Rectal smooth muscle tissue (tissue), 1 donor: ENCODE measurements at regions not wholly inside any gene's neighbourhood (a gene's known extent, or its start where the extent isn't known, plus 50 kb on each side); places are given as distances from the start of the nearest gene placed in this dataset.

ENCODE experiments used
- H3K27ac ChIP-seq: one replicate; pipeline ENCODE4 v1.7.0; 2013; ENCODE audit warnings: low read depth, low read length, inconsistent platforms
- H3K27me3 ChIP-seq: one replicate; pipeline ENCODE4 v1.7.0; 2013; ENCODE audit warnings: low read length; ENCODE audit not compliant: control insufficient read depth, insufficient read depth
- H3K36me3 ChIP-seq: one replicate; pipeline ENCODE4 v1.7.0; 2013; ENCODE audit warnings: low read length; ENCODE audit not compliant: control insufficient read depth, insufficient read depth
- H3K4me1 ChIP-seq: one replicate; pipeline ENCODE4 v1.7.0; 2013; ENCODE audit warnings: low read length; ENCODE audit not compliant: control insufficient read depth, insufficient read depth
- H3K4me3 ChIP-seq: one replicate; pipeline ENCODE4 v1.7.0; 2013; ENCODE audit warnings: low read length
- H3K9ac ChIP-seq: one replicate; pipeline ENCODE4 v1.7.0; 2013; ENCODE audit warnings: low read length

DNA sequence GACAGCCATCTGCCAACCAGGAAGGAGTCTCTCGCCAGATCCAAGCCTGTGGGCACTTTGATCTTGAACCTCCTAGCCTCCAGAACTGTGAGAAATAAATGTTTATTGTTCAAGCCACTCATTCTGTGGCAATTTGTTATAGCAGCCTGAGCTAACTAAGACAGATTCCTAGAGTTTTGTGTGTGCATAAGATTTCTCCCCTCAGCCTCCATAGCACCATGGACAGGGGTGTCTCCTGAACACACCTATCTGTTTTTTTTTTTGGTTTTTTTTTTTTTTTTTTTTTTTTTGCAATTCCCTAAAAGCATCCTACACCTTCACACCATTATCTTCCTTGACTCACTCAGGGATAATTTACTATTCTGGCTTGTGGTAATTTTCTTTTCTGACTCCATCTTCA is 768.5 kb downstream of the NR2F2 start:
- H3K4me3 ChIP-seq: no peak overlapping the region
- no peak overlapping the region for H3K9ac ChIP-seq
- no peak overlapping the region for H3K27ac ChIP-seq
- no peaks in the 10 kb centered on the region for H3K27me3 ChIP-seq
- H3K4me1 ChIP-seq: no peaks in the 10 kb centered on the region
- no peaks in the 10 kb centered on the region for H3K36me3 ChIP-seq

DNA sequence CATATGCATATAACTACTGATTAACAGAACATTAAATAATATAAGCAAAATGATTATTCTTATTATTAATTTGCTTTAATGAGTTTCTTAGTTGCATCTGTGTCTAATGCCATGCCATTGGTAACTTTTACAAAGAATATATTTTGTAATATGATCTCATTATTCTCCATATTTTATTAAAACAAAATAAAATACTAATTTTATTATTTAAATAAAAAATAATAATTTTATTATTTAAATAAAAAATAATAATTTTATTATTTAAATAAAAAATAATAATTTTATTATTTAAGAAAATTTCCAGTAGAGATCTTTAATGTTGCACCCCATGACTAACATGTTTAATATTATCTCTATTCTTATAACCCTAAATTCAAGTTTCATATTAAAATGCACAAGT is 771.1 kb downstream of the NR2F2 start:
- no peak overlapping the region for H3K9ac ChIP-seq
- no peaks in the 10 kb centered on the region for H3K4me1 ChIP-seq
- H3K27me3 ChIP-seq: no peaks in the 10 kb centered on the region
- H3K36me3 ChIP-seq: no peaks in the 10 kb centered on the region
- no peak overlapping the region for H3K4me3 ChIP-seq
- H3K27ac ChIP-seq: no peak overlapping the region

GRCh38 chr15:97114900-97115760 is 784.6 kb downstream of the NR2F2 start:
- H3K4me1 ChIP-seq: no peaks in the 10 kb centered on the region
- no peak overlapping the region for H3K9ac ChIP-seq
- H3K27ac ChIP-seq: no peak overlapping the region
- no peaks in the 10 kb centered on the region for H3K27me3 ChIP-seq
- H3K36me3 ChIP-seq: no peaks in the 10 kb centered on the region
- H3K4me3 ChIP-seq: no peak overlapping the region

DNA sequence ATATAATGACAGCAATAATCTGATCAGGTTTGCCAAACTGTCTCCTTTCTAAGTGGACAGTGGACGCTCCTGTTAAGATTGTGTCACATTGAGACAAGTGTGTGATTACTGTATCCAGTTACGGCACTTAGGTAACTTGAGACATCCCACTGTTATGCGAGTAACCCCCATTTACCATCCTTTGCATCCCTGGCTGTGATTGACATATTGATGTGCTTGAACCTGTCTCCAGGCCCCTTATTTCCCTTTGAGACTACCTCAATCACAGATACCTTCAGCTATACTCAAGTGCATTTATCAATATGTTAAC is 785.2 kb downstream of the NR2F2 start:
- Histone ChIP-seq H3K4me3 (no peak overlapping the region), H3K4me1 (no peaks in the 10 kb centered on the region), H3K27ac (no peak overlapping the region), H3K9ac (no peak overlapping the region), H3K36me3 (no peaks in the 10 kb centered on the region), H3K27me3 (no peaks in the 10 kb centered on the region)

DNA sequence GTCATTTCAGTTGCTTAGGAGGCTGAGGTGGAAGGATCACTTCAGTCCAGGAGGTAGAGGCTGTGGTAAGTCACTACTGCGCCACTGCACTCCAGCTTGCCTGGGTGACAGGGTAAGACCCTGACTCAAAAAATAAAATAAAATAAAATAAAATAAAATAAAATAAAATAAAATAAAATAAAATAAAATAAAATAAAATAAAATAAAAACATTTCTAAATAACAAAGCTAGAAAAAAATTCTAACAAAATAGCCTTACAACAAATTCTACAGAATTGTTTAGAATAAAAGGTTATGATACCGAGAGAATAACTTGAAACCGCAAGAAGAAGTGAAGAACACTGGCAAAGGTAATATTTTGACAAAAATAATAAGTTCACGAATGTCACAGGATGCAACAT is 794.3 kb downstream of the NR2F2 start:
- Histone ChIP-seq H3K27me3 (no peaks in the 10 kb centered on the region), H3K9ac (no peak overlapping the region), H3K36me3 (no peaks in the 10 kb centered on the region), H3K4me3 (no peak overlapping the region), H3K27ac (no peak overlapping the region), H3K4me1 (no peaks in the 10 kb centered on the region)

DNA sequence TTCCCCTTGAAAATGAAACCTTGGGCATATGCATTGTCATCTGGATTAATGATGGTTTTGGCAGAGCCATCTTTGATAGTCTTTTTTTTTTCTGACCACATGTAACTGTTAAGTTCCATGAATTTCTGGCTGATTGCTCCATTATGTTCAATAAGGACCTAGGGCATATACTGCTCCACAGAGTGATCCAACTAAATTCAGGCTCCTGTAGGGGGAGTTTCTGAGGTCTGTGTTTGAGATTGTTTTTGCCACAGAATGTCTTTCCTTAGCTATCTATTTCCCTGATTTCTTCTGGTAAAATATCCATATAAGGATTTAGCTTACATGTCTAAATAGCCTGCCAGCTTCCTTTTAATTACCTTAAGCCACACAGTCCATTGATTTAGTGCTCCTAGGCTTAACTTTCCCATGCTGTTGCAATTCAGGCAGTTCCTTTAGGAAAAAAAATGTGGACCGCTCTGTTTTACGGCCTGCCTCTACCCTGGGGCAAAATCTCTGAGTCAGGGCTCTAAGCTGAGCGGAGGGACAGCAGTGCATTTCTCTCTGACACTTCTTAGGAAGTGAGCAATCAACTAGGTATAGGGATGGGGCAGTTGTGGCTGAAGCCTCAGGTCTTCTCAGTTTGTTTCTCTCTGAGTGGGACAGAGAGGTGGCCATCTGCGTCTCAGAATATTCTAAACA is 796.2 kb downstream of the NR2F2 start:
- Histone ChIP-seq H3K36me3 (no peaks in the 10 kb centered on the region), H3K27me3 (no peaks in the 10 kb centered on the region), H3K9ac (no peak overlapping the region), H3K27ac (no peak overlapping the region), H3K4me3 (no peak overlapping the region), H3K4me1 (no peaks in the 10 kb centered on the region)

- H3K36me3 ChIP-seq: no peaks in the 10 kb centered on the region
- H3K27me3 ChIP-seq: no peaks in the 10 kb centered on the region
- no peak overlapping the region for H3K9ac ChIP-seq
- no peak overlapping the region for H3K27ac ChIP-seq
- no peak overlapping the region for H3K4me3 ChIP-seq
- no peaks in the 10 kb centered on the region for H3K4me1 ChIP-seq
Measured at GRCh38 chr15:97129674-97130073, 799.2 kb downstream of the NR2F2 start.

- Histone ChIP-seq H3K9ac (no peak overlapping the region), H3K36me3 (no peaks in the 10 kb centered on the region)
Measured at GRCh38 chr15:97140216-97140615, 809.7 kb downstream of the NR2F2 start.

DNA sequence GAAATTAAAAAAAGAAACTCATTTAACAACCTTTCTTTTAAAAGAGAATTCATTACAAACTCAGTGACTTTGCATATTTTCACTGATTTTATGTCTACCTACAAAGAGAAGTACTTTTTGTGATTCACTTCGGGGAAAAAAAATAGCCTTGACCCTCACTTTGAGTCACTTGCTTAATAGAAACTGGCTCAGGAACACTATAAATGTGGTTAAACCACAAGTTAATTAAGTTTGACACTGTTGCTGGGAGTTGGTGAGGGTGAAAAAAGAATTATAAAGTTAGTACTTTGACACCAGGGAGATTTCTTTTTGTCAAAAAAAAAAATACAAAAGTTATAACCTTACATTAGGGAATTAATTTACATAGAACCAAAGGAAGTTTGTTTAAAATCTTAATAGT is 810.9 kb downstream of the NR2F2 start:
- no peak overlapping the region for H3K4me3 ChIP-seq
- no peaks in the 10 kb centered on the region for H3K4me1 ChIP-seq
- H3K27ac ChIP-seq: no peak overlapping the region
- H3K36me3 ChIP-seq: no peaks in the 10 kb centered on the region
- H3K9ac ChIP-seq: no peak overlapping the region
- no peaks in the 10 kb centered on the region for H3K27me3 ChIP-seq

More at GRCh38 chr15:97140216-97140615, 809.7 kb downstream of the NR2F2 start:
- Histone ChIP-seq H3K27me3 (no peaks in the 10 kb centered on the region), H3K4me3 (no peak overlapping the region), H3K27ac (no peak overlapping the region), H3K4me1 (no peaks in the 10 kb centered on the region)

- no peak overlapping the region for H3K27ac ChIP-seq
- no peaks in the 10 kb centered on the region for H3K27me3 ChIP-seq
- H3K4me3 ChIP-seq: no peak overlapping the region
- H3K36me3 ChIP-seq: no peaks in the 10 kb centered on the region
- no peaks in the 10 kb centered on the region for H3K4me1 ChIP-seq
- H3K9ac ChIP-seq: no peak overlapping the region
Measured at GRCh38 chr15:97141871-97142270, 811.4 kb downstream of the NR2F2 start.

GRCh38 chr15:97143592-97144376 is 813.3 kb downstream of the NR2F2 start:
- no peaks in the 10 kb centered on the region for H3K4me1 ChIP-seq
- H3K9ac ChIP-seq: no peak overlapping the region
- H3K36me3 ChIP-seq: no peaks in the 10 kb centered on the region
- no peaks in the 10 kb centered on the region for H3K27me3 ChIP-seq
- no peak overlapping the region for H3K27ac ChIP-seq
- H3K4me3 ChIP-seq: no peak overlapping the region

GRCh38 chr15:97144377-97144711 is 813.8 kb downstream of the NR2F2 start:
- Histone ChIP-seq H3K4me3 (no peak overlapping the region), H3K27me3 (no peaks in the 10 kb centered on the region), H3K36me3 (no peaks in the 10 kb centered on the region), H3K27ac (no peak overlapping the region), H3K4me1 (no peaks in the 10 kb centered on the region), H3K9ac (no peak overlapping the region)
